Panc1 (cell line): ENCODE measurements at regions not wholly inside any gene's neighbourhood (a gene's known extent, or its start where the extent isn't known, plus 50 kb on each side); places are given as distances from the start of the nearest gene placed in this dataset.

Experiments used
- ATAC-seq: fragments of 200-7000 bp; cut with Tn5 transposase; 2 replicates; pipeline ENCODE4 v1.9.1; 2020; ENCODE audit warnings: mild to moderate bottlenecking, moderate library complexity
- BruUV-seq: library from RNA; stranded (reverse); fragments of 400-500 nt; replicated peaks from 2 replicates; lab custom pipeline; 2021; lab: Mats Ljungman, UMichigan
- CTCF ChIA-PET: fragments of 300-600 bp; sonication (Branson Sonifier 250); formaldehyde crosslinking; loops from one replicate; lab custom pipeline; 2022; ENCODE audit warnings: antibody characterized with exemption; lab: Charles Lee
- POLR2A ChIA-PET: fragments of 300-600 bp; sonication (Branson Sonifier 250); formaldehyde crosslinking; loops from one replicate; lab custom pipeline; 2022; ENCODE audit warnings: antibody characterized with exemption; lab: Charles Lee
- DNase-seq: peaks from one replicate; pipeline ENCODE4 v3.0.0-alpha.2; 2010; ENCODE audit warnings: low read depth, low spot score
- H3K27ac ChIP-seq: 2 replicates; pipeline ENCODE4 v1.5.1; 2011; ENCODE audit warnings: mild to moderate bottlenecking, low read length, inconsistent platforms
- H3K27me3 ChIP-seq: fragments of 200-500 bp; sonication (Bioruptor generic); 2 replicates; pipeline ENCODE4 v1.6.0; 2014; ENCODE audit warnings: low read length, inconsistent platforms; ENCODE audit not compliant: control insufficient read depth, insufficient read depth
- H3K36me3 ChIP-seq: fragments of 200-500 bp; sonication (Bioruptor generic); 2 replicates; pipeline ENCODE4 v1.5.1; 2014; ENCODE audit warnings: inconsistent platforms, mild to moderate bottlenecking, low read length, moderate library complexity; ENCODE audit not compliant: control insufficient read depth, insufficient read depth
- H3K4me1 ChIP-seq: 2 replicates; pipeline ENCODE4 v1.5.1; 2011; ENCODE audit warnings: inconsistent platforms, mild to moderate bottlenecking, low read length, moderate library complexity; ENCODE audit not compliant: control insufficient read depth, insufficient read depth
- H3K4me3 ChIP-seq, 2 experiments: 2 replicates each; pipeline ENCODE4 v1.5.1; 2011 to 2012; ENCODE audit warnings: low read depth in 2 of 2, low read length in 2 of 2, mild to moderate bottlenecking in 2 of 2, inconsistent platforms in 1 of 2, moderate library complexity in 1 of 2
- H3K9me3 ChIP-seq: fragments of 200-500 bp; sonication (Bioruptor generic); 2 replicates; pipeline ENCODE4 v1.5.1; 2014; ENCODE audit warnings: low read depth, mild to moderate bottlenecking, inconsistent platforms, low read length, moderate library complexity; ENCODE audit not compliant: control insufficient read depth, insufficient read depth
- CTCF ChIP-seq: fragments of 450-650 bp; IDR thresholded peaks from 2 replicates; pipeline ENCODE4 v1.5.1; 2017; ENCODE audit warnings: mild to moderate bottlenecking
- POLR2AphosphoS5 ChIP-seq: IDR thresholded peaks from 2 replicates; pipeline ENCODE4 v1.6.1; 2012; ENCODE audit warnings: mild to moderate bottlenecking, low read depth, low read length, moderate library complexity
- REST ChIP-seq, 2 experiments: IDR thresholded peaks; 2 replicates each; pipeline ENCODE4 v1.6.1; 2011 to 2012; ENCODE audit warnings: low read depth in 2 of 2, control low read depth in 1 of 2, low read length in 1 of 2, mild to moderate bottlenecking in 1 of 2, moderate library complexity in 1 of 2; ENCODE audit not compliant: insufficient read depth in 1 of 2
- SIN3A ChIP-seq: IDR thresholded peaks from 2 replicates; pipeline ENCODE4 v1.6.1; 2012; ENCODE audit warnings: low read depth, mild to moderate bottlenecking, low read length, moderate library complexity, borderline replicate concordance; ENCODE audit not compliant: insufficient read depth
- TCF7L2 ChIP-seq: IDR thresholded peaks from 2 replicates; pipeline ENCODE4 v1.6.1; 2011; ENCODE audit warnings: mild to moderate bottlenecking, low read depth, low read length, inconsistent platforms
- in situ Hi-C: cut with HindIII; loops from 2 replicates; pipeline ENCODE4 v1.10.0; 2016; ENCODE audit warnings: low sequenced_read_pairs, low pct_unique_long_range_greater_than_20kb
- intact Hi-C: fragments of 100-400 bp; cut with micrococcal nuclease; formaldehyde crosslinking; loops from one replicate; pipeline ENCODE4 v1.10.0; 2022; ENCODE audit not compliant: unreplicated experiment

GRCh38 chr1:117696561-117696960, 90.7 kb downstream of the TENT5C start:
- no TSS peak for BruUV-seq
- DNase-seq (no peak), ATAC-seq (no peak)
- CTCF ChIA-PET = no interaction called here
- in situ Hi-C loops (no loop called here), intact Hi-C loops (no loop called here)
- H3K27me3 ChIP-seq = no peaks in the 10 kb centered on the region
- no peak overlapping the region for H3K4me3 ChIP-seq
- no peaks in the 10 kb centered on the region for H3K36me3 ChIP-seq
- TF ChIP-seq REST (IDR thresholded peaks at IDR 0.05; ENCODE audit: insufficient read depth in 1 of 2, low read depth in 2 of 2, low read length in 1 of 2) (no peak), CTCF (no peak), SIN3A (no peak), POLR2AphosphoS5 (no peak), TCF7L2 (no peak)
- no peaks in the 10 kb centered on the region for H3K9me3 ChIP-seq
- no peaks in the 10 kb centered on the region for H3K4me1 ChIP-seq
- POLR2A ChIA-PET = no interaction called here
- H3K27ac ChIP-seq = no peak overlapping the region

- in situ Hi-C loops = no loop called here
- ChIA-PET CTCF (no interaction called here), POLR2A (no interaction called here)
- DNase-seq = no peak
- no peaks in the 10 kb centered on the region for H3K27me3 ChIP-seq
- H3K27ac ChIP-seq = no peak overlapping the region
- H3K4me3 ChIP-seq = no peak overlapping the region
- ATAC-seq = no peak
- BruUV-seq = no TSS peak
- intact Hi-C loops = no loop called here
- H3K9me3 ChIP-seq = no peaks in the 10 kb centered on the region
- no peak for TF ChIP-seq POLR2AphosphoS5
- no peak for TF ChIP-seq SIN3A
- no peak for TF ChIP-seq REST (IDR thresholded peaks at IDR 0.05; ENCODE audit: insufficient read depth in 1 of 2, low read depth in 2 of 2, low read length in 1 of 2)
- no peak for TF ChIP-seq CTCF
- TF ChIP-seq TCF7L2 = no peak
- no peaks in the 10 kb centered on the region for H3K4me1 ChIP-seq
- no peaks in the 10 kb centered on the region for H3K36me3 ChIP-seq
These were observed 91.5 kb downstream of the TENT5C start for GRCh38 chr1:117697220-117697781.
